ENCODE measurements at regions not wholly inside any gene's neighbourhood (a gene's known extent, or its start where the extent isn't known, plus 50 kb on each side); places are given as distances from the start of the nearest gene placed in this dataset.

- Histone ChIP-seq H2BK12ac (ENCODE audit: insufficient read length, low read depth, low read length) (no peak overlapping the region), H3K79me1 (ENCODE audit: insufficient read depth, low read depth, low read length, poor library complexity, severe bottlenecking) (no peaks in the 10 kb centered on the region), H4K8ac (replicated peaks; ENCODE audit: insufficient read length, low read depth, low read length) (no peak overlapping the region), H3K27me3 (ENCODE audit: insufficient read depth, low read length) (no peaks in the 10 kb centered on the region), H4K91ac (ENCODE audit: insufficient read length, low read depth, low read length) (no peak overlapping the region), H4K20me1 (ENCODE audit: control insufficient read depth, insufficient read depth, insufficient read length) (no peaks in the 10 kb centered on the region), H3T11ph (ENCODE audit: low read length) (no peak overlapping the region), H2AK5ac (ENCODE audit: insufficient read length, low read length) (no peak overlapping the region), H3K9ac (ENCODE audit: extremely low read depth, insufficient read length, low read length) (no peak overlapping the region), H3K23me2 (ENCODE audit: insufficient read length, low read depth, low read length, poor library complexity, severe bottlenecking) (no peaks in the 10 kb centered on the region), H2BK5ac (ENCODE audit: insufficient read length, low read length) (no peak overlapping the region), H3K9me3 (ENCODE audit: control insufficient read depth, low read depth, low read length) (no peaks in the 10 kb centered on the region), H3K23ac (ENCODE audit: insufficient read length, low read depth, low read length) (no peak overlapping the region), H4K5ac (ENCODE audit: insufficient read length, low read depth, low read length) (no peak overlapping the region), H2BK120ac (ENCODE audit: low read depth, low read length, poor library complexity, severe bottlenecking) (no peak overlapping the region), H2AFZ (ENCODE audit: low read length) (no peak overlapping the region), H3K79me2 (ENCODE audit: insufficient read depth, low read length) (no peaks in the 10 kb centered on the region), H3K4me2 (ENCODE audit: insufficient read depth, insufficient read length, low read length) (no peak overlapping the region), H3K4ac (ENCODE audit: low read depth, low read length) (no peak overlapping the region), H3K27ac (ENCODE audit: insufficient read length, low read depth, low read length) (no peak overlapping the region), H3K18ac (ENCODE audit: insufficient read length, low read depth, low read length) (no peak overlapping the region), H2BK20ac (ENCODE audit: low read depth, low read length, poor library complexity, severe bottlenecking) (no peak overlapping the region), H3K14ac (ENCODE audit: insufficient read depth, low read length) (no peak overlapping the region), H3K56ac (ENCODE audit: insufficient read length, low read depth, low read length) (no peak overlapping the region), H3K4me1 (ENCODE audit: insufficient read depth, low read length) (peaks cover 7% of the 10 kb centered on the region), H2BK15ac (ENCODE audit: low read depth, low read length) (no peak overlapping the region)
- no peaks in the 10 kb centered on the region for H3K9me3 Mint-ChIP-seq
- H3K4me3 Mint-ChIP-seq: no peak overlapping the region
- WGBS (ENCODE audit: extremely low coverage, insufficient read length, low lambda C conversion rate): no CpG with 5 or more reads among the region's 1 CpG
- no peak for DNase-seq
- H3K27ac Mint-ChIP-seq: no peak overlapping the region
- H3K4me1 Mint-ChIP-seq: peaks cover 12 to 13% of the 10 kb centered on the region in 2 experiments
- TF ChIP-seq CTCF (conservative IDR thresholded peaks at IDR 0.05): no peak
- no peaks in the 10 kb centered on the region for H3K27me3 Mint-ChIP-seq (ENCODE audit: low read depth)
- H3K36me3 Mint-ChIP-seq (ENCODE audit: insufficient read depth in 1 of 3, low read depth in 3 of 3): no peaks in the 10 kb centered on the region
These were observed 262.1 kb upstream of the ATP2B1 start for GRCh38 chr12:89970722-89971121.

Data from H9 (cell line).